ENCODE measurements at regions not wholly inside any gene's neighbourhood (a gene's known extent, or its start where the extent isn't known, plus 50 kb on each side); places are given as distances from the start of the nearest gene placed in this dataset.
"Not testable (repeated sequence)": the region's sequence is repeated elsewhere in the genome, so short reads cannot be mapped to it uniquely, and the experiment has no call there.

- DNase-seq (ENCODE audit: low read depth) = no peak
Observed at GRCh38 chr2:39573276-39573675, 92.4 kb upstream of the TMEM178A start.

DNA sequence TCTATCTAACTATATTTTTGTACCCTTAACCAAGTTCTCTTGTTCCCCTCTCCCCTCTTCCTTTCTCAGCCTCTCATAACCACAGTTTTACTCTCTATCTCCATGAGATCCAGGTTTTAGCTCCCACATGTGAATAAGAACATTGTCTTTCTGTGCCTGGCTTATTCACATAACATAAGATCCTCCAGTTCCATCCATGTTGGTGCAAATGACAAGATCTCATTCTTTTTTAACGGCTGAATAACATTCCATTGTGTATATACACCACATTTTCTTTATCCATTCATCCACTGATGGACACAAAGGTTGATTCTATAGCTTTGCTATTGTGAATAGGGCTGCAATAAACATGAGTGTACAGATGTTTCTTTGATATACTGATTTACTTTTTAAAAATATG lies 83.9 kb upstream of the TMEM178A start:
- DNase-seq (ENCODE audit: low read depth) = no peak

GRCh38 chr2:39583213-39583612 lies 82.5 kb upstream of the TMEM178A start:
- no peak for DNase-seq (ENCODE audit: low read depth)

DNA sequence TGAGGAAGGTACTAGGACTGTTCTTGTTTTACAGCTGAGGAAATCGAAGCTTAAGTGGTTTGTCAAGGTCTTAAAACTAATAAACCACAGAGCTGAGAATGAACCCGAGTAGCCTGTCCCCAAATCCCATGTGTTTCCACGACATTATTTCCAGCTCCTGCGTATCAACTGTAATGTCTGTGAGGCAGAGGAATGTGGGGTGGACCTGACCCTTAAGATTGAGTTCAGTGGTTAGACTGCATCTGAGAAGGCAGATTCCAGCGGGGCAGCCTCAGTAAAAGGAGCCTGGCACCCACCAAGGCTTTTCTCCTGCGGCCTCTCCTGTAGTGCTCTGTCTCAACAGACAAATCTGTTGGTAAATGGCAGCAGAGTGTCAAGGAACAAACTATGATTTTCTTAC lies 81.9 kb upstream of the TMEM178A start:
- no peak for DNase-seq (ENCODE audit: low read depth)

DNA sequence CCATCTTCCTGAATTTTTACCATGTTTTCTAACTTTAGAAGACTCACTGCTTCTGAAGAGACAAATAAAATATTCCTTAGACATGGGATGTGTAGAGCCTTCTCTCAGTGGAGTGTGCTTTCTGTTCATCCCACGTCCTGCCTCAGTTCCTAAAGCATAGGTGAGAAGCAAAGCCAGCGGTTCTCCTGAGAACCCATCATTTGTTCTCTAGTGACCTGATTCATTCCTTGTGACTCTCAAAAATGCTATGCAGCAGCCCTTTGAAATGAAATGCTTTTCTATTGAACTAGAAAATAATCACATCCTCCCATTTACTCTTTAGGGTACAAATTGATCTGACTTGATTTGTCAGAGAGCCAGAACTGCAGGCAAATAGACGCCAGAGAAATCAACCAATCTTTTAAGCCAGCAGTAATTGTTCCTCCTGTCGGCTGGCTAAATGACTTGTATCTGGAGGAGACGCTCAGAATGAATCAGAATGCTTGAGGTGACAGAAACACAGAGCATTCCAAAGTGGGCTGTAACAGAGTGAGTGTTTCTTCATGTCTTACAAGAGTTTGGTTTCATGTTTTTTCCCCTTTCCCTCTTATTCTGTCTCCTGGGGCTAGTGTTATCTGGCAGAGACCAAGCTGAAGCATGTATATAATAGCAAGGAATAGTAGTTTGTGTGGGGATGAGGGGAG lies 81.3 kb upstream of the TMEM178A start:
- peak; percentile 58 for DNase-seq (ENCODE audit: low read depth)

- DNase-seq (ENCODE audit: low read depth) = not testable (repeated sequence)
Observed at GRCh38 chr2:39585531-39585930, 80.2 kb upstream of the TMEM178A start.

DNA sequence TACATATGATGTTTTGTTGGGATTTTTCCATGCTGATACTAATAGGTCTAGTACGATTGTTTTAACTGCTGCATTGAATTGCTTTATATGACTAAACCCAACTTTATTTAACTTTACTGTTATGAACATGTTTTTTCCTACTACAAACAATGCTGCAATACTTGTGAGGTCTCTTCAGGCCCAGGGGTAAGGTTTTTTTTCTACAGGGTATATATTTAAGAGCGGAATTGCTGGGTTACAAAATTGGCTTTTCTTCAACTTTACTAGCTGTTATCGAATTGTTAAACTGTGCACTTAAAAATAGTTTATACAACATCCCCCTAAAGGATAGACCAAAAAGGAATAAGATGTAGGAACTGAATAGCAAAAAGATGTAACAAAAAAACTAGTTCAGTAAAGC lies 78.5 kb upstream of the TMEM178A start:
- DNase-seq (ENCODE audit: low read depth) = no peak

DNA sequence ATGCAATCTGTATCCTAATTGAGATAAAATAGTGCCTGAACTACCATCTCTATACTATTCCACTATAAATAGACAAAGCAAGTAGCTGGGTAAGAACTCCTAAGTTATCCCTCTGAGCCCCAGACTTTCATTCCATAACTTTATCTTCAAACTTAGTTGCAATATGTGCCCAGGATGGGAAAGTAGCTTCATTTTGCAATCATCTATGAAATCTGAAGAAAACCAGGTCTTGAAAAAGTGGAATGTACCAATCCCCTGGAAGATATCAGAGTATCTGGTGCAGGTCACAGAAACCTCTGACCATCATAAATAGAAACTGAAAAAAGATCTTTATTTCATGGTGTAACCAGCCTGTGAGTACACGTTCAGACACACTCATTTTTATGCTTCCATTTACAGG lies 78.1 kb upstream of the TMEM178A start:
- no peak for DNase-seq (ENCODE audit: low read depth)

GRCh38 chr2:39593439-39594393 lies 72.0 kb upstream of the TMEM178A start:
- DNase-seq (ENCODE audit: low read depth) = peak; percentile 79

DNA sequence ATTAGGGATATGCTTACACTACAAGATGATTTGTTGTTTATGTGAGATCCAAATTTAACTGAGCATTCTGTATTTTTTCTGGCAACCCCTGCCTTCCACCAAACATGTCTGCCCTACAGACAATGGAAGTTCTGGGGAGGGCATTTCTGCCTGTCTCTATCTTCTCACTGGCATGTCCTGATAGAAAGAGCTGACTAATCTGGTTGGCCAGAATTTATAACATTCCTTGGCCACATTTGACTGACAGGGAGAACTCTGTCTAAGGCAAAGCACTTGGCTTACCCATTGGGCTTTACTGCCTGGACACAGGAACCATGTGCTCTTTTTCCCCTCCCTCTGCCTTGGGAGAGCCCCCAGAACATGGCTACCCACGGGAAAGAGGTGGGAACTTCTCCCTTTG lies 70.6 kb upstream of the TMEM178A start:
- no peak for DNase-seq (ENCODE audit: low read depth)

DNA sequence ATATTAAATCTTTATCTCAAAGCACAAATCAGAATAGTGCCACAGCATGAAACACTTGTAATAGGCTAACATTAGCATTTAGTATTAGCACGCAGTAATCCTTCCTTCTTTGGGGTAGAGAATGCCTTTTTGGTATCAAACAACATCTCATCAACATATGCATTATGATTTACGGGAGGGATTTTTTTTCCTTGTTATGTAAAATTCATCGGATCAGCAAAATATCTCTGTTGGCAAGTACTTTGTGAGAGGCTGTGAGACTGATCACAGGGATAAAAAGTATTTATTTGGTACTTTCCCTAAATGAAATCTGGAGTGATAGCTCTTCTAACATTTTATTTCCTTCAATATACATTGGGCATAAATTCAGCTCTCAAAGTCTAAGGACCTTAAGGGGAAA lies 68.4 kb upstream of the TMEM178A start:
- no peak for DNase-seq (ENCODE audit: low read depth)

DNA sequence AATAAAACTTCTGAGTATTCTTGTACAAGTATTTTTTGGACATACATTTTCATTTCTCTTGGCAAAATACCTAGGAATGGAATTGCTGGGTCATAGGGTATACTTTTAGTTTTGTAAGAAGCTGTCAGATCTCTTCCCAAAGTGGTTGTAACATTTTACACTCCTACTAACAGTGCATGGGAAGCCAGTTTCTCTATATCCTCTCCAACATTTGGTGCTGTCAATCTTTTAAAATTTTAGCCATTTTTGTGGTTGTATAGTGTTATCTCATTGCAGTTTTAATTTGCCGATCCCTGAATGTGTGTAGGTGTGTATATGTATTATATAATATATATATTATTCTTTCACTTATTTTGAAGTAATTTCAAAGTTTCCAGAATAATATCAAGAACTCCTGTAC lies 63.1 kb upstream of the TMEM178A start:
- no peak for DNase-seq (ENCODE audit: low read depth)

DNA sequence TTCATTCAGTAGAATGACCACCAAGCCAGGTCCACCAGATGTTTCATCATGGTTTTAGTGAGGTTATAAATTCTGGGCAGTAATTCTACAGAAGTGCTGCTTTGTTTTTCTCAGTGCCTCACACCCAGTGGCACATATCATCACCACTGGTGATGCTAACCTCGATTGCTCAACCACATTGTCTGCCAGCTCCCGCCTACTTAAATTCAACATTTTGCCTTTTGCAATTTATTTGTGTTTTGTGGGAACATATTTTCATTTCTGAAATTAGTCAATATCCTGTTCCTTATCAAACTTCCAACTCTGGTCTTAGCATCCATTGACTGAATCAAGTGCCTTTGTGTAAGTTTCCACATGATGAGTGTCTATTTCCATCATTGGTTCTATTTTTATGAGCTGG lies 62.3 kb upstream of the TMEM178A start:
- peak; percentile 63 for DNase-seq (ENCODE audit: low read depth)

- DNase-seq (ENCODE audit: low read depth) = no peak
Observed at GRCh38 chr2:39604866-39605265, 60.9 kb upstream of the TMEM178A start.

GRCh38 chr2:39606585-39606984 lies 59.1 kb upstream of the TMEM178A start:
- peak; percentile 78 for DNase-seq (ENCODE audit: low read depth)

- DNase-seq (ENCODE audit: low read depth) = no peak
Observed at GRCh38 chr2:39607538-39608262, 58.0 kb upstream of the TMEM178A start.

DNA sequence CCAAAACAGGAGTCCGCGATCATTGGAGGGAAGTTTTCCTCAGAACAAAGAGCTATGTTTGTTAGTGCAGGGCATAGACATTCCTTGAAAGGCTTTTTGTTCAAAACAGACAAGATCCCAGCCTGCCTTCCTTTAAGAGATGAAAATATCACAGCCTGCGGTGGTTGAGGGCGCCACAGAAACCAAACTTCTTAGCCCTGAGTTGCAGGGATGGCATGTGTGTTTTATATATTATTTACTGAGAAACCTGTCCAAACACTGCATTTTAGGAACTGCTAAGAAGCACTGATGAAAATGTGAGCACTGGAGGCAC lies 57.5 kb upstream of the TMEM178A start:
- no peak for DNase-seq (ENCODE audit: low read depth)

DNA sequence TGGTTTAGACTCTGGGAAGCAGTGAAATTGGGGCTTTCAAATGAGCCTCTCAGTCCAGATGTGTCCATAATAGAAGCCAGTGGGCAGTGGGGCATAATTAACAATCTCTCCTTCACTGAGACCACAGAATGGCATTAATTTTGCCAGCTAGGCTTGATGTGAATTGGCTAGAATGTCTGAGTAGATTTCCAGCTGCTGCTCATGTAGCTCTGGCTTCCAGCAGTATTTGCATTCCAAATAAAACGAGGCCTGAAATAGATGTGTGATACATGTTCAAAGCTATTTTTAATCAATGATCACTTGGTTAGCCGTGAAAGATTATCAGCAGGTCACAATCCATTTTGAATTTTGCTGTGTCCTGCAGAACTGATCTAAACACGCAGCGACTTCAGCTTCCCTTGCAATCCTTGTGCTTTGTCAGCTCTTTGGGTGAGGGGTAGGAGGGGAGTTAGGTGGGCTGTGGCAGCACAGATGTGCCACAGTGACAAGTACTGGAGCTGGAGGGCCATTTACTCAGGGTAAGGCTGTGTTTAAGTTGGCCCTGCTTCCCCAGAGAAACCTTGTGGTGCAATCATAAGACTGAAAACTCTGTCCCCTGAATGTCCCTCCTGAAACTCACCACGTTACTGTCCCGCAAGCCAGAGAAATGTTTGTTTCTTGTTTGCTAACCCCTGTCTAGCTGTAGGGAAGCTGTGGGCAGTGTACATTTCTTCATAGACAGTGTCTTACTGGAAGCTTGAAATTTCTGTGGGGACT lies 56.9 kb upstream of the TMEM178A start:
- no peak for DNase-seq (ENCODE audit: low read depth)

DNA sequence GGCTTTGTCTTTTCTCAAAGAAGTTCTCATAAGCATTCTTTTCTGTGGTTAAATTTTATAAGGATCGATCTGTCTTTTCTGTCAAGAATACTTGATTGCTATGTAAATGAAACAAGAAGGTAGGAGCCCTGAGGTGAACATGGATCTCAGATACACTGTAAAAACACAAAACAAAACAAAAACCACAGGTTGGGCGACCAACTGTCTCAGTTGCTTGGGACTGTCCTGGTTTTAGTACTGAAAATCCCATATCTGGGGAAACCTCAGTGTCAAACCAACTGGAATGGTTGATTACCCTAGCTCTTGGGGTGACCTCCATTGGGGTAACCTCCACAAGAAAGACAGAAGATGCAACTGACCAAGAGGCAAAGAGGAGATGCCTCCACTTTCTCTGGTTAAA lies 55.8 kb upstream of the TMEM178A start:
- no peak for DNase-seq (ENCODE audit: low read depth)

DNA sequence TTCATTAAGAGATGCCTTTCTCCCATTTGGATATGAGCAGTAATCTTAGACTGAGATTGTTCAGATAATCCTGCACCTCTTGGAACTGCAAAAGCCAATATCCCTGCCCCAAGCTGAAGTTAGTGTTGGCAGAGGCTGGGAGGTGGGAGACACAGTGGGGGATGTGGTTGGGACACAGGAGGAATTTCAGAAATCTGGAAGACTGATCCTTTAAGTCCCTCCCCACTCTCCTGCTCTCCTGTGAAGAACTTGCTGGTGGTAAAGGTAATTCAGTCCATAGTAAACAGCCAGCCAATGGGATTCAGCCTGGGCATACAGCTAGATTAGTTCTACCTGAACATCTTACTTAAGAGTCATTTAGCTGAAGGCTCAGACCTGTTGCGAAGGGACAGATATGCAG lies 50.0 kb upstream of the TMEM178A start:
- DNase-seq (ENCODE audit: low read depth) = no peak

Data from renal cortical epithelial cell (primary cell).